HEK293 (cell line): ENCODE measurements at regions not wholly inside any gene's neighbourhood (a gene's known extent, or its start where the extent isn't known, plus 50 kb on each side); places are given as distances from the start of the nearest gene placed in this dataset.

Experiments used
- CTCF ChIA-PET: fragments of 350-600 bp; formaldehyde crosslinking; extraction: SDS; loops from one replicate; lab custom pipeline; 2021; ENCODE audit warnings: antibody characterized with exemption; lab: Yijun Ruan, JAX
- POLR2A ChIA-PET: fragments of 300-600 bp; formaldehyde crosslinking; extraction: SDS; loops from one replicate; lab custom pipeline; 2020; ENCODE audit warnings: antibody characterized with exemption, inconsistent platforms; lab: Yijun Ruan, JAX
- H3K27ac ChIP-seq: fragments of 200-500 bp; sonication (Bioruptor generic); 2 replicates; pipeline ENCODE4 v1.5.1; 2014; ENCODE audit warnings: low read depth, low read length, control low read depth, inconsistent platforms; ENCODE audit errors: extremely low read depth
- H3K36me3 ChIP-seq, 2 experiments: fragments of 200-500 bp in 1 of 2; sonication (Bioruptor generic) in 1 of 2; 1 replicate in 1 of 2; 2 replicates in 1 of 2; pipeline ENCODE4 v1.5.1; 2014 to 2017; ENCODE audit warnings: inconsistent platforms in 2 of 2, low read length in 2 of 2; ENCODE audit not compliant: control insufficient read depth in 2 of 2, insufficient read depth in 1 of 2
- H3K4me1 ChIP-seq: fragments of 200-500 bp; sonication (Bioruptor generic); 2 replicates; pipeline ENCODE4 v1.5.1; 2014; ENCODE audit warnings: mild to moderate bottlenecking, low read length, inconsistent platforms; ENCODE audit not compliant: control insufficient read depth, insufficient read depth
- H3K4me3 ChIP-seq: 2 replicates; pipeline ENCODE4 v1.5.1; 2011; ENCODE audit warnings: low read depth, mild to moderate bottlenecking, control low read depth, low read length, moderate library complexity
- H3K9me3 ChIP-seq: fragments of 200-500 bp; sonication (Bioruptor generic); 2 replicates; pipeline ENCODE4 v1.5.1; 2014; ENCODE audit warnings: low read depth, low read length, inconsistent platforms; ENCODE audit not compliant: control insufficient read depth, insufficient read depth
- GLIS1 ChIP-seq: fragments of 450-650 bp; formaldehyde crosslinking; IDR thresholded peaks from 2 replicates; pipeline ENCODE4 v1.5.1; 2016; ENCODE audit warnings: missing biosample characterization, missing genetic modification characterization
- KLF17 ChIP-seq: fragments of 450-650 bp; formaldehyde crosslinking; IDR thresholded peaks from 2 replicates; pipeline ENCODE4 v1.5.1; 2016; ENCODE audit warnings: missing biosample characterization, missing genetic modification characterization
- SP2 ChIP-seq: fragments of 450-650 bp; formaldehyde crosslinking; IDR thresholded peaks from 2 replicates; pipeline ENCODE4 v1.5.1; 2016; ENCODE audit warnings: missing biosample characterization, missing genetic modification characterization
- ZBTB1 ChIP-seq: fragments of 450-650 bp; formaldehyde crosslinking; IDR thresholded peaks from 2 replicates; pipeline ENCODE4 v1.5.1; 2016; ENCODE audit warnings: missing biosample characterization, missing genetic modification characterization
- ZBTB21 ChIP-seq: fragments of 450-650 bp; formaldehyde crosslinking; IDR thresholded peaks from 2 replicates; pipeline ENCODE4 v1.5.1; 2017; ENCODE audit warnings: missing biosample characterization, missing genetic modification characterization
- ZBTB26 ChIP-seq: fragments of 450-650 bp; formaldehyde crosslinking; optimal IDR thresholded peaks from 2 replicates; pipeline ENCODE3; 2016; ENCODE audit warnings: missing biosample characterization, mild to moderate bottlenecking, missing genetic modification characterization
- ZBTB48 ChIP-seq: fragments of 450-650 bp; formaldehyde crosslinking; IDR thresholded peaks from 2 replicates; pipeline ENCODE4 v1.5.1; 2016; ENCODE audit warnings: missing biosample characterization, missing genetic modification characterization
- ZFP69B ChIP-seq: fragments of 450-650 bp; formaldehyde crosslinking; IDR thresholded peaks from 2 replicates; pipeline ENCODE4 v1.5.1; 2016; ENCODE audit warnings: missing biosample characterization, missing genetic modification characterization
- ZIC2 ChIP-seq: fragments of 450-650 bp; formaldehyde crosslinking; IDR thresholded peaks from 2 replicates; pipeline ENCODE4 v1.5.1; 2016; ENCODE audit warnings: missing biosample characterization, missing genetic modification characterization
- ZNF16 ChIP-seq: fragments of 450-650 bp; formaldehyde crosslinking; IDR thresholded peaks from 2 replicates; pipeline ENCODE4 v1.5.1; 2016; ENCODE audit warnings: low read depth, missing biosample characterization, missing genetic modification characterization
- ZNF202 ChIP-seq: fragments of 450-650 bp; formaldehyde crosslinking; IDR thresholded peaks from 2 replicates; pipeline ENCODE4 v1.5.1; 2016; ENCODE audit warnings: missing biosample characterization, missing genetic modification characterization, borderline replicate concordance
- ZNF239 ChIP-seq: fragments of 450-650 bp; formaldehyde crosslinking; IDR thresholded peaks from 2 replicates; pipeline ENCODE4 v1.5.1; 2016; ENCODE audit warnings: missing biosample characterization, missing genetic modification characterization
- ZNF335 ChIP-seq: fragments of 450-650 bp; formaldehyde crosslinking; conservative IDR thresholded peaks from 2 replicates; pipeline ENCODE4 v1.5.1; 2016; ENCODE audit warnings: missing biosample characterization, missing genetic modification characterization
- ZNF354C ChIP-seq: fragments of 450-650 bp; formaldehyde crosslinking; IDR thresholded peaks from 2 replicates; pipeline ENCODE4 v1.5.1; 2016; ENCODE audit warnings: missing biosample characterization, missing genetic modification characterization, low read depth, borderline replicate concordance
- ZNF394 ChIP-seq: fragments of 450-650 bp; formaldehyde crosslinking; IDR thresholded peaks from 2 replicates; pipeline ENCODE4 v1.5.1; 2016; ENCODE audit warnings: missing biosample characterization, missing genetic modification characterization, mild to moderate bottlenecking, moderate library complexity, borderline replicate concordance
- ZNF398 ChIP-seq: fragments of 450-650 bp; formaldehyde crosslinking; IDR thresholded peaks from 2 replicates; pipeline ENCODE4 v1.5.1; 2017; ENCODE audit warnings: missing biosample characterization, missing genetic modification characterization
- ZNF416 ChIP-seq: fragments of 450-650 bp; formaldehyde crosslinking; IDR thresholded peaks from 2 replicates; pipeline ENCODE4 v1.5.1; 2016; ENCODE audit warnings: missing biosample characterization, missing genetic modification characterization
- ZNF555 ChIP-seq: fragments of 450-650 bp; formaldehyde crosslinking; conservative IDR thresholded peaks from 2 replicates; pipeline ENCODE4 v1.5.1; 2017; ENCODE audit warnings: missing biosample characterization, mild to moderate bottlenecking, missing genetic modification characterization, inconsistent platforms
- ZNF654 ChIP-seq: fragments of 450-650 bp; formaldehyde crosslinking; IDR thresholded peaks from 2 replicates; pipeline ENCODE4 v1.5.1; 2016; ENCODE audit warnings: low read depth, missing biosample characterization, missing genetic modification characterization
- ZNF830 ChIP-seq: fragments of 450-650 bp; IDR thresholded peaks from 2 replicates; pipeline ENCODE4 v1.5.0; 2018; ENCODE audit warnings: missing biosample characterization, missing genetic modification characterization, low read depth, mild to moderate bottlenecking, moderate library complexity

- Histone ChIP-seq H3K9me3 (no peaks in the 10 kb centered on the region), H3K4me3 (no peak overlapping the region), H3K4me1 (no peaks in the 10 kb centered on the region), H3K36me3 (no peaks in the 10 kb centered on the region), H3K27ac (no peak overlapping the region)
- TF ChIP-seq ZNF555 (tag by site-specific recombination) (no peak), ZNF398 (tag by site-specific recombination) (no peak), ZFP69B (no peak)
- CTCF ChIA-PET = no interaction called here
- POLR2A ChIA-PET = no interaction called here
These were observed 519.4 kb upstream of the ZNF337 start for GRCh38 chr20:26216025-26216424.

- 0 out of 2 replicates have a peak, but pooled peaks have one; percentile 6 for TF ChIP-seq ZNF654
- TF ChIP-seq ZBTB21 = no peak
- TF ChIP-seq, all 188 proteins: peak for 1
- Histone ChIP-seq H3K4me1 (no peaks in the 10 kb centered on the region), H3K9me3 (no peaks in the 10 kb centered on the region), H3K4me3 (no peak overlapping the region), H3K27ac (no peak overlapping the region), H3K36me3 (no peaks in the 10 kb centered on the region)
- CTCF ChIA-PET = no interaction called here
- POLR2A ChIA-PET = no interaction called here
These were observed 518.3 kb upstream of the ZNF337 start for GRCh38 chr20:26214991-26215390.

GRCh38 chr20:26209171-26209941, 512.7 kb upstream of the ZNF337 start:
- Histone ChIP-seq H3K36me3 (no peaks in the 10 kb centered on the region), H3K4me3 (peak overlapping the region; percentile 45), H3K4me1 (peaks cover 2% of the 10 kb centered on the region; the same call in 1 of the 2 replicates), H3K9me3 (no peaks in the 10 kb centered on the region), H3K27ac (no peak overlapping the region)
- TF ChIP-seq ZNF202 (peak; percentile 60; the same call in 1 of the 2 replicates), SP2 (0 out of 2 replicates have a peak, but pooled peaks have one; percentile 8), ZNF830 (tag by site-specific recombination) (no peak), ZNF239 (tag by site-specific recombination) (no peak), GLIS1 (tag by site-specific recombination) (peak; percentile 45)
- ChIA-PET CTCF (no interaction called here), POLR2A (no interaction called here)

- Histone ChIP-seq H3K36me3 (no peaks in the 10 kb centered on the region), H3K9me3 (no peaks in the 10 kb centered on the region), H3K4me3 (peak overlapping the region; percentile 45), H3K27ac (peak overlapping the region; percentile 41; the same call in 1 of the 2 replicates), H3K4me1 (peaks cover 2% of the 10 kb centered on the region; the same call in 1 of the 2 replicates)
- ChIA-PET CTCF (interaction anchor here (0.6 kb wide), 1 partner anchor 130 kb away, joined by 5 read pairs; no protein-coding TSS in a partner anchor), POLR2A (no interaction called here)
- TF ChIP-seq ZNF16 (tag by site-specific recombination) = no peak
- no peak; the same call in 1 of the 2 replicates for TF ChIP-seq KLF17
- TF ChIP-seq ZBTB1 (tag by site-specific recombination) = no peak
- TF ChIP-seq ZBTB48 = no peak; the same call in 1 of the 2 replicates
- TF ChIP-seq ZNF398 (tag by site-specific recombination) = peak; percentile 88
- TF ChIP-seq ZIC2 (tag by site-specific recombination) = peak; percentile 55
- no peak for TF ChIP-seq ZNF416 (tag by site-specific recombination)
- TF ChIP-seq ZNF394 (tag by site-specific recombination) = no peak
- TF ChIP-seq ZNF335 (tag by site-specific recombination) = 0 out of 2 replicates have a peak, but pooled peaks have one; percentile 50
- TF ChIP-seq ZNF354C (tag by site-specific recombination) = no peak
- TF ChIP-seq ZBTB26 = peak; percentile 83
These were observed 511.8 kb upstream of the ZNF337 start for GRCh38 chr20:26208296-26209091.
